ENCODE measurements at regions not wholly inside any gene's neighbourhood (a gene's known extent, or its start where the extent isn't known, plus 50 kb on each side); places are given as distances from the start of the nearest gene placed in this dataset.

- no peak overlapping the region for H3K4me3 ChIP-seq (replicated peaks in 1 of 2; ENCODE audit: low read depth in 1 of 2, low read length in 2 of 2)
- no peaks in the 10 kb centered on the region for H3K79me2 ChIP-seq (ENCODE audit: insufficient read depth, low read length)
- no peak for TF ChIP-seq EZH2 (IDR thresholded peaks at IDR 0.05)
- TF ChIP-seq REST (IDR thresholded peaks at IDR 0.05; ENCODE audit: low read depth), result no peak
- no peak for TF ChIP-seq ZBTB33 (IDR thresholded peaks at IDR 0.05; ENCODE audit: extremely low read depth, insufficient replicate concordance, low read length)
- TF ChIP-seq ZFX (IDR thresholded peaks at IDR 0.05), result no peak
- no peak for TF ChIP-seq ELF1 (IDR thresholded peaks at IDR 0.05; ENCODE audit: borderline replicate concordance, low read depth)
- no peak for TF ChIP-seq JUND (IDR thresholded peaks at IDR 0.05)
- no peaks in the 10 kb centered on the region for H3K9me3 ChIP-seq (ENCODE audit: control insufficient read depth in 1 of 2, insufficient read depth in 1 of 2, low read depth in 1 of 2, low read length in 2 of 2)
- H3K36me3 ChIP-seq (ENCODE audit: control insufficient read depth in 1 of 2, insufficient read depth in 2 of 2, low read length in 2 of 2), result no peaks in the 10 kb centered on the region
- POLR2A ChIA-PET, result no interaction called here
- RAD21 ChIA-PET (ENCODE audit: low non-redundant PET in 1 of 2, low total read pairs in 2 of 2, uncharacterized antibody in 2 of 2, unreplicated experiment in 2 of 2), result no interaction called here
- no peak overlapping the region for H3K4me2 ChIP-seq (ENCODE audit: low read length)
- ATAC-seq (no peak), DNase-seq (ENCODE audit: low read depth, low spot score) (no peak)
- H4K20me1 ChIP-seq (ENCODE audit: insufficient read depth), result no peaks in the 10 kb centered on the region
- BruUV-seq (replicated peaks), result no TSS peak
- CTCF ChIA-PET, result no interaction called here
- H3K9me2 ChIP-seq (ENCODE audit: insufficient read depth), result no peaks in the 10 kb centered on the region
- no peak overlapping the region for H3K27ac ChIP-seq (ENCODE audit: low read depth, low read length)
- H2AFZ ChIP-seq (ENCODE audit: low read depth, low read length, poor library complexity, severe bottlenecking), result no peak overlapping the region
- H3K27me3 ChIP-seq (ENCODE audit: insufficient read depth, low read length), result peaks cover 42% of the 10 kb centered on the region
- no peak overlapping the region for H3K9ac ChIP-seq (ENCODE audit: low read length)
- H3K4me1 ChIP-seq (ENCODE audit: control insufficient read depth in 1 of 2, insufficient read depth in 2 of 2, low read length in 2 of 2), result no peaks in the 10 kb centered on the region
- intact Hi-C loops (cut with micrococcal nuclease), result no loop called here
Measured at GRCh38 chr7:91351374-91351773, 87.1 kb downstream of the FZD1 start.
